ENCODE measurements at regions not wholly inside any gene's neighbourhood (a gene's known extent, or its start where the extent isn't known, plus 50 kb on each side); places are given as distances from the start of the nearest gene placed in this dataset.
"Not testable (repeated sequence)": the region's sequence is repeated elsewhere in the genome, so short reads cannot be mapped to it uniquely, and the experiment has no call there.

DNA sequence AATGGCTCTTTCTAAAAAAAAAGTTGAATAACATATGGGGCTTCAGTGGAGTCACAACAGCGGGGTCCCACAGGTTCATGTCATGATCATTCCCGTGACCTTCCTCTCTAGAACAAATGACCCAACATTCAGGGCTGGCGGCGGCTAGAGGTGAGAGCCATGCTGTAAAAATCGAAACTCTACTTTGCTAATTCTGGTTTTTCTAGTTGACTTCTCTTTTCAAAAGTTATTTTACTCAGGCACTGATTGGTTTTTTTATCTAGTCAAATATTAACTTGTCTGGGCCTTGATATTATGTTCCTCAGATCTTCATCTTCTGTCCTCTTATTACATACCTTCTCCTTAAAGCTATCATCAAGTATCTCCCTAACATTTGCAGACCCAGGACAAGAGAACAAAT, 402.9 kb upstream of the SOX5 start:
- Mint-ChIP-seq H3K27ac (no peak overlapping the region), H3K4me1 (peaks cover 21% of the 10 kb centered on the region), H3K4me3 (no peak overlapping the region), H3K27me3 (no peaks in the 10 kb centered on the region), H3K9me3 (ENCODE audit: insufficient read depth) (peaks cover 8% of the 10 kb centered on the region)
- H3K4me1 ChIP-seq (ENCODE audit: control insufficient read depth in 2 of 2, insufficient read depth in 2 of 2, low read length in 2 of 2) = peaks cover 4 to 8% of the 10 kb centered on the region in 2 donors
- H4K20me1 ChIP-seq (ENCODE audit: control insufficient read depth, insufficient read depth, low read length, poor library complexity, severe bottlenecking) = no peaks in the 10 kb centered on the region
- ATAC-seq (ENCODE audit: low read depth) (no peak), DNase-seq (no peak)
- no peak overlapping the region for H2AFZ ChIP-seq (ENCODE audit: insufficient read depth, low read depth, low read length, poor library complexity, severe bottlenecking)
- H3K9me3 ChIP-seq (ENCODE audit: control extremely low read depth in 1 of 3, control insufficient read depth in 2 of 3, insufficient read depth in 1 of 3, low read length in 2 of 3) = peaks cover 0 to 4% (median 3%) of the 10 kb centered on the region in 3 donors
- ChIA-PET POLR2A (no interaction called here), CTCF (interaction anchor here (1.0 kb wide), 1 partner anchor 8 kb away, joined by 3 read pairs; no protein-coding TSS in a partner anchor)
- H3K4me3 ChIP-seq (ENCODE audit: control extremely low read depth in 1 of 5, extremely low read depth in 1 of 5, insufficient read depth in 1 of 5, low read depth in 2 of 5, low read length in 4 of 5) = no peak overlapping the region
- intact Hi-C loops (cut with micrococcal nuclease) = no loop called here
- WGBS (ENCODE audit: insufficient coverage) = 90% methylated on average over 4 of the region's 5 CpGs
- TF ChIP-seq, protein P1, sequence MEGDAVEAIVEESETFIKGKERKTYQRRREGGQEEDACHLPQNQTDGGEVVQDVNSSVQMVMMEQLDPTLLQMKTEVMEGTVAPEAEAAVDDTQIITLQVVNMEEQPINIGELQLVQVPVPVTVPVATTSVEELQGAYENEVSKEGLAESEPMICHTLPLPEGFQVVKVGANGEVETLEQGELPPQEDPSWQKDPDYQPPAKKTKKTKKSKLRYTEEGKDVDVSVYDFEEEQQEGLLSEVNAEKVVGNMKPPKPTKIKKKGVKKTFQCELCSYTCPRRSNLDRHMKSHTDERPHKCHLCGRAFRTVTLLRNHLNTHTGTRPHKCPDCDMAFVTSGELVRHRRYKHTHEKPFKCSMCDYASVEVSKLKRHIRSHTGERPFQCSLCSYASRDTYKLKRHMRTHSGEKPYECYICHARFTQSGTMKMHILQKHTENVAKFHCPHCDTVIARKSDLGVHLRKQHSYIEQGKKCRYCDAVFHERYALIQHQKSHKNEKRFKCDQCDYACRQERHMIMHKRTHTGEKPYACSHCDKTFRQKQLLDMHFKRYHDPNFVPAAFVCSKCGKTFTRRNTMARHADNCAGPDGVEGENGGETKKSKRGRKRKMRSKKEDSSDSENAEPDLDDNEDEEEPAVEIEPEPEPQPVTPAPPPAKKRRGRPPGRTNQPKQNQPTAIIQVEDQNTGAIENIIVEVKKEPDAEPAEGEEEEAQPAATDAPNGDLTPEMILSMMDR (IDR thresholded peaks at IDR 0.05) = no peak
- no peak for TF ChIP-seq EZH2 (IDR thresholded peaks at IDR 0.05; ENCODE audit: borderline replicate concordance, insufficient read depth, low read depth, low read length, poor library complexity, severe bottlenecking)
- H3K36me3 ChIP-seq (replicated peaks in 1 of 2; ENCODE audit: control extremely low read depth in 1 of 2, control insufficient read depth in 1 of 2, extremely low read depth in 1 of 2, insufficient read depth in 2 of 2, low read length in 1 of 2) = no peaks in the 10 kb centered on the region
- H3K4me2 ChIP-seq (replicated peaks; ENCODE audit: low read depth, low read length, poor library complexity, severe bottlenecking) = no peak overlapping the region
- H3K27me3 ChIP-seq (replicated peaks in 1 of 4; ENCODE audit: control extremely low read depth in 1 of 4, control insufficient read depth in 3 of 4, insufficient read depth in 4 of 4, low read length in 3 of 4) = no peaks in the 10 kb centered on the region
- H3K79me2 ChIP-seq (ENCODE audit: control insufficient read depth, insufficient read depth, low read length) = no peaks in the 10 kb centered on the region
- no peak overlapping the region for H3K27ac ChIP-seq (ENCODE audit: low read length in 2 of 2)
- no peak overlapping the region for H3K9ac ChIP-seq (ENCODE audit: low read length)

DNA sequence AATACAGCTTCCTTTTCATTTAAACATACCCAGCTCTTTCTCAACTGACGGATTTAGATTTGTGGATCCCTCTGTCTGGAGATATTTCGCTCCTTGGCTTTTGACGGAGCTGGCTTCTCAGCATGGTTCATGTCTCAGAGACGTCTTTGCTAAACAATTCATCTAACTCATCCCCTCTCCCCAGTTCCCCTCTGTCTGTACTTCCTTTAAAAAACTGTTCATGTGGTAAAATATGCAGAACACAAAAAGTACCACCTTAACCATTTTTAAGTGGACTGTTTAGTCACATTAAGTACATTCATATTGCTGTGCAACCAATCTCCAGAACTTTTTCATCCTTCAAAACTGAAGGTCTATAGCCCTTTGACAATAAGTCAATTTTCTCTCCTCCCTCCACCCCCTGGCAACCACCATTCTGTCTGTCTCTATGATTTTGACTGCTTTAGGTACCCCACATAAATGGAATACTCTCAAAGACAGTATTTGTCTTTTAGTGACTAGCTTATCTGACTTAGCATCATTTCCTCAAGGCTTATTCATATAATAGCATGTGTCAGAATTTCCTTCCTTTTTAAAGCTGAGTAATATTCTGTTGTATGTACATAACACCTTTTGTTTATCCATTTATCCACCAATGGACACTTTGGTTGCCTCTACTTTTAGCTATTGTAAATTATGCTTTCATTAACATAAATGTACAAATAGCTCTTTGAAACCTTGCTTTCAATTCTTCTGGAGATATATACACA, 399.8 kb upstream of the SOX5 start:
- H3K36me3 ChIP-seq (replicated peaks in 1 of 2; ENCODE audit: control extremely low read depth in 1 of 2, control insufficient read depth in 1 of 2, extremely low read depth in 1 of 2, insufficient read depth in 2 of 2, low read length in 1 of 2) = no peaks in the 10 kb centered on the region
- H3K4me3 ChIP-seq (ENCODE audit: control extremely low read depth in 1 of 5, extremely low read depth in 1 of 5, insufficient read depth in 1 of 5, low read depth in 2 of 5, low read length in 4 of 5) = no peak overlapping the region
- no peak overlapping the region for H3K27ac ChIP-seq (ENCODE audit: low read length in 2 of 2)
- intact Hi-C loops (cut with micrococcal nuclease) = no loop called here
- H3K4me1 ChIP-seq (ENCODE audit: control insufficient read depth in 2 of 2, insufficient read depth in 2 of 2, low read length in 2 of 2) = peaks cover 0 to 8% of the 10 kb centered on the region in 2 donors
- peaks cover 0 to 4% (median 3%) of the 10 kb centered on the region in 3 donors for H3K9me3 ChIP-seq (ENCODE audit: control extremely low read depth in 1 of 3, control insufficient read depth in 2 of 3, insufficient read depth in 1 of 3, low read length in 2 of 3)
- TF ChIP-seq, protein P1 (IDR thresholded peaks at IDR 0.05) = no peak
- no peak for TF ChIP-seq EZH2 (IDR thresholded peaks at IDR 0.05; ENCODE audit: borderline replicate concordance, insufficient read depth, low read depth, low read length, poor library complexity, severe bottlenecking)
- no peak overlapping the region for H3K4me2 ChIP-seq (replicated peaks; ENCODE audit: low read depth, low read length, poor library complexity, severe bottlenecking)
- ChIA-PET POLR2A (no interaction called here), CTCF (interaction anchor here (1.1 kb wide), 1 partner anchor 11 kb away, joined by 4 read pairs; no protein-coding TSS in a partner anchor)
- no peak overlapping the region for H3K9ac ChIP-seq (ENCODE audit: low read length)
- H3K27me3 ChIP-seq (replicated peaks in 1 of 4; ENCODE audit: control extremely low read depth in 1 of 4, control insufficient read depth in 3 of 4, insufficient read depth in 4 of 4, low read length in 3 of 4) = no peaks in the 10 kb centered on the region
- Mint-ChIP-seq H3K27ac (no peak overlapping the region), H3K27me3 (no peaks in the 10 kb centered on the region), H3K9me3 (ENCODE audit: insufficient read depth) (peaks cover 8% of the 10 kb centered on the region), H3K4me3 (no peak overlapping the region), H3K4me1 (peaks cover 16% of the 10 kb centered on the region)
- no peak overlapping the region for H2AFZ ChIP-seq (ENCODE audit: insufficient read depth, low read depth, low read length, poor library complexity, severe bottlenecking)
- WGBS (ENCODE audit: insufficient coverage) = 58% methylated on average over 4 of the region's 4 CpGs
- ATAC-seq (ENCODE audit: low read depth) (no peak), DNase-seq (no peak)
- no peaks in the 10 kb centered on the region for H4K20me1 ChIP-seq (ENCODE audit: control insufficient read depth, insufficient read depth, low read length, poor library complexity, severe bottlenecking)
- H3K79me2 ChIP-seq (ENCODE audit: control insufficient read depth, insufficient read depth, low read length) = no peaks in the 10 kb centered on the region

DNA sequence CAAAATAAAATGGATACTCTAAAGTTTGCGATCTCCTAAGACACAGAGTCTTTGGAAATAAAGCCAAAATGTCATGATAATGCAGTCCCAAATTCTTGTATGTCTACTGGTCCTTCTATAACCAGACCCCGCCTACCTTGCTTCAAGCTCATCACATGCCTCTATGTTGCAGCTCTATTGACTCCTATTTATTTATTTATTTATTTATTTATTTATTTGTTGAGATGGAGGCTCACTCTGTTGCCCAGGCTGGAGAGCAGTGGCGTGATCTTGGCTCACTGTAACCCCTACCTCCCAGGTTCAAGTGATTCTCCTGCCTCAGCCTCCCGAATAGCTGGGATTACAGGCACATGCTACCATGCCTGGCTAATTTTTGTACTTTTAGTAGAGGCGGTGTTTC, 398.7 kb upstream of the SOX5 start:
- intact Hi-C loops (cut with micrococcal nuclease); POLR2A ChIA-PET; H3K9ac ChIP-seq (ENCODE audit: low read length); H2AFZ ChIP-seq (ENCODE audit: insufficient read depth, low read depth, low read length, poor library complexity, severe bottlenecking); ATAC-seq (ENCODE audit: low read depth); DNase-seq; H3K27me3 ChIP-seq (replicated peaks in 1 of 4; ENCODE audit: control extremely low read depth in 1 of 4, control insufficient read depth in 3 of 4, insufficient read depth in 4 of 4, low read length in 3 of 4); H3K36me3 ChIP-seq (replicated peaks in 1 of 2; ENCODE audit: control extremely low read depth in 1 of 2, control insufficient read depth in 1 of 2, extremely low read depth in 1 of 2, insufficient read depth in 2 of 2, low read length in 1 of 2); H3K4me3 Mint-ChIP-seq; H3K27ac Mint-ChIP-seq; H3K79me2 ChIP-seq (ENCODE audit: control insufficient read depth, insufficient read depth, low read length); H3K4me2 ChIP-seq (replicated peaks; ENCODE audit: low read depth, low read length, poor library complexity, severe bottlenecking); H3K4me1 ChIP-seq (ENCODE audit: control insufficient read depth in 2 of 2, insufficient read depth in 2 of 2, low read length in 2 of 2); H3K27me3 Mint-ChIP-seq; H4K20me1 ChIP-seq (ENCODE audit: control insufficient read depth, insufficient read depth, low read length, poor library complexity, severe bottlenecking); H3K27ac ChIP-seq (ENCODE audit: low read length in 2 of 2); H3K4me3 ChIP-seq (ENCODE audit: control extremely low read depth in 1 of 5, extremely low read depth in 1 of 5, insufficient read depth in 1 of 5, low read depth in 2 of 5, low read length in 4 of 5); H3K9me3 ChIP-seq (ENCODE audit: control extremely low read depth in 1 of 3, control insufficient read depth in 2 of 3, insufficient read depth in 1 of 3, low read length in 2 of 3); H3K9me3 Mint-ChIP-seq (ENCODE audit: insufficient read depth): not testable (repeated sequence)
- H3K4me1 Mint-ChIP-seq = peaks cover 14% of the 10 kb centered on the region
- CTCF ChIA-PET = interaction anchor here (0.9 kb wide), 1 partner anchor 12 kb away, joined by 3 read pairs; no protein-coding TSS in a partner anchor
- WGBS (ENCODE audit: insufficient coverage) = 100% methylated on average over 2 of the region's 5 CpGs
